H1 (cell line): ENCODE measurements at regions not wholly inside any gene's neighbourhood (a gene's known extent, or its start where the extent isn't known, plus 50 kb on each side); places are given as distances from the start of the nearest gene placed in this dataset.

Source experiments
- CTCF ChIA-PET: fragments of 300-600 bp; sonication (Branson Sonifier 250); formaldehyde crosslinking; loops from one replicate; lab custom pipeline; 2021; ENCODE audit not compliant: partially characterized antibody; lab: Charles Lee
- POLR2A ChIA-PET: fragments of 300-600 bp; sonication (Branson Sonifier 250); formaldehyde crosslinking; loops from one replicate; lab custom pipeline; 2021; ENCODE audit warnings: inconsistent platforms; ENCODE audit not compliant: partially characterized antibody; lab: Charles Lee
- DNase-seq, 2 experiments: peaks; one replicate each; pipeline versions ENCODE4 v3.0.0 to v3.0.0-alpha.2; 2010 to 2022; ENCODE audit warnings: low spot score in 2 of 2, low read depth in 1 of 2, mixed read lengths in 1 of 2
- FAIRE-seq: peaks from 2 replicates; lab custom pipeline; 2011; peaks lifted over from hg19 to GRCh38; lab: Jason Lieb, UNC
- H2AFZ ChIP-seq: 2 replicates; pipeline ENCODE4 v1.8.1; 2012; ENCODE audit warnings: low read length, inconsistent platforms
- H2AK5ac ChIP-seq: 2 replicates; pipeline ENCODE4 v1.6.1; 2013; ENCODE audit warnings: low read depth, low read length
- H2BK120ac ChIP-seq: replicated peaks from 2 replicates; pipeline ENCODE3; 2013; ENCODE audit warnings: low read depth, low read length, inconsistent platforms
- H2BK12ac ChIP-seq: 2 replicates; pipeline ENCODE4 v1.6.1; 2013; ENCODE audit warnings: low read depth, low read length
- H2BK15ac ChIP-seq: 2 replicates; pipeline ENCODE4 v1.6.1; 2013; ENCODE audit warnings: low read length
- H2BK20ac ChIP-seq: 2 replicates; pipeline ENCODE4 v1.6.1; 2013; ENCODE audit warnings: low read length
- H2BK5ac ChIP-seq: 2 replicates; pipeline ENCODE4 v1.6.1; 2013; ENCODE audit warnings: low read depth, low read length
- H3K14ac ChIP-seq: 2 replicates; pipeline ENCODE4 v1.6.1; 2013; ENCODE audit warnings: inconsistent platforms; ENCODE audit not compliant: insufficient read length
- H3K18ac ChIP-seq: 2 replicates; pipeline ENCODE4 v1.6.1; 2013; ENCODE audit warnings: low read length; ENCODE audit errors: extremely low read depth
- H3K23ac ChIP-seq: 2 replicates; pipeline ENCODE4 v1.6.1; 2013; ENCODE audit warnings: inconsistent platforms; ENCODE audit not compliant: insufficient read length
- H3K23me2 ChIP-seq: 2 replicates; pipeline ENCODE4 v1.6.1; 2013; ENCODE audit warnings: low read depth, low read length
- H3K27ac ChIP-seq: 2 replicates; pipeline ENCODE4 v1.6.1; 2011; ENCODE audit warnings: low read depth, low read length, inconsistent platforms
- H3K27me3 ChIP-seq, 4 experiments: replicated peaks in 1 of 4; 1 replicate in 1 of 4; 2 replicates in 3 of 4; pipeline versions ENCODE4 v1.6.1 to v1.8.1; 2011 to 2013; ENCODE audit warnings: low read length in 3 of 4, mild to moderate bottlenecking in 3 of 4, inconsistent platforms in 2 of 4, mixed read lengths in 2 of 4, moderate library complexity in 1 of 4; ENCODE audit not compliant: control insufficient read depth in 3 of 4, insufficient read depth in 3 of 4; ENCODE audit errors: extremely low read depth in 1 of 4
- H3K36me3 ChIP-seq, 4 experiments: 2 replicates each; pipeline versions ENCODE4 v1.6.1 to v1.8.1; 2011 to 2013; ENCODE audit warnings: mild to moderate bottlenecking in 4 of 4, low read length in 3 of 4, moderate library complexity in 2 of 4, control low read depth in 1 of 4, inconsistent platforms in 1 of 4; ENCODE audit not compliant: insufficient read depth in 4 of 4, control insufficient read depth in 2 of 4
- H3K4ac ChIP-seq: replicated peaks from 2 replicates; pipeline ENCODE3; 2013; ENCODE audit warnings: low read length, low read depth, mixed read lengths, inconsistent platforms; ENCODE audit not compliant: insufficient read length
- H3K4me1 ChIP-seq, 4 experiments: replicated peaks in 1 of 4; 1 replicate in 1 of 4; 2 replicates in 3 of 4; pipeline versions ENCODE4 v1.6.1 to v1.8.1; 2011 to 2013; ENCODE audit warnings: low read length in 3 of 4, inconsistent platforms in 2 of 4, mixed read lengths in 1 of 4; ENCODE audit not compliant: insufficient read depth in 4 of 4, control insufficient read depth in 3 of 4
- H3K4me2 ChIP-seq, 2 experiments: 2 replicates each; pipeline versions ENCODE4 v1.6.1 to v1.8.1; 2011 to 2013; ENCODE audit warnings: low read depth in 2 of 2, low read length in 2 of 2, control low read depth in 1 of 2, inconsistent platforms in 1 of 2, mild to moderate bottlenecking in 1 of 2; ENCODE audit not compliant: insufficient read depth in 1 of 2
- H3K4me3 ChIP-seq, 4 experiments: fragments of 200-600, 300-600 bp in 1 of 4; sonication (generic), shearing (Covaris generic), sonication (Bioruptor Twin) in 1 of 4; 2 replicates each; pipeline versions ENCODE4 v1.5.1 to v1.8.1; 2011 to 2016; ENCODE audit warnings: low read length in 4 of 4, low read depth in 3 of 4, control low read depth in 2 of 4, inconsistent platforms in 2 of 4, mild to moderate bottlenecking in 2 of 4, mixed read lengths in 1 of 4, moderate library complexity in 1 of 4; ENCODE audit not compliant: insufficient read depth in 2 of 4; ENCODE audit errors: extremely low read depth in 1 of 4
- H3K56ac ChIP-seq: replicated peaks from 2 replicates; pipeline ENCODE3; 2013; ENCODE audit warnings: low read depth, mild to moderate bottlenecking, mixed read lengths, low read length, inconsistent platforms; ENCODE audit not compliant: insufficient read length
- H3K79me1 ChIP-seq: 2 replicates; pipeline ENCODE4 v1.6.1; 2013; ENCODE audit warnings: low read depth, low read length, control low read depth
- H3K79me2 ChIP-seq, 2 experiments: 2 replicates each; pipeline versions ENCODE4 v1.6.1 to v1.8.1; 2012 to 2013; ENCODE audit warnings: low read length in 2 of 2, mild to moderate bottlenecking in 2 of 2, inconsistent platforms in 1 of 2; ENCODE audit not compliant: insufficient read depth in 2 of 2, control insufficient read depth in 1 of 2
- H3K9ac ChIP-seq, 4 experiments: replicated peaks in 1 of 4; 1 replicate in 1 of 4; 2 replicates in 3 of 4; pipeline versions ENCODE4 v1.6.1 to v1.8.1; 2011 to 2013; ENCODE audit warnings: low read depth in 3 of 4, low read length in 3 of 4, control low read depth in 2 of 4, mild to moderate bottlenecking in 2 of 4, moderate library complexity in 2 of 4, inconsistent platforms in 1 of 4; ENCODE audit errors: extremely low read depth in 1 of 4
- H3K9me3 ChIP-seq, 2 experiments: 2 replicates each; pipeline versions ENCODE4 v1.6.1 to v1.8.1; 2012 to 2013; ENCODE audit warnings: mild to moderate bottlenecking in 2 of 2, moderate library complexity in 2 of 2, control low read depth in 1 of 2, inconsistent platforms in 1 of 2, low read depth in 1 of 2, low read length in 1 of 2, mixed read lengths in 1 of 2; ENCODE audit not compliant: insufficient read depth in 2 of 2
- H4K20me1 ChIP-seq, 2 experiments: replicated peaks in 1 of 2; 2 replicates each; pipeline versions ENCODE3 to v1.8.1; 2011 to 2013; ENCODE audit warnings: inconsistent platforms in 2 of 2, low read length in 2 of 2, mild to moderate bottlenecking in 1 of 2; ENCODE audit not compliant: insufficient read depth in 2 of 2, control insufficient read depth in 1 of 2
- H4K5ac ChIP-seq: 2 replicates; pipeline ENCODE4 v1.6.1; 2013; ENCODE audit warnings: low read length, low read depth, mixed read lengths, inconsistent platforms; ENCODE audit not compliant: insufficient read length
- H4K8ac ChIP-seq: 2 replicates; pipeline ENCODE4 v1.8.0; 2013; ENCODE audit warnings: mild to moderate bottlenecking, moderate library complexity, low read length, inconsistent platforms; ENCODE audit not compliant: insufficient read depth; ENCODE audit errors: extremely low read depth
- H4K91ac ChIP-seq: replicated peaks from 2 replicates; pipeline ENCODE3; 2013; ENCODE audit warnings: low read length, mixed read lengths, inconsistent platforms; ENCODE audit not compliant: insufficient read length
- ASH2L ChIP-seq: fragments of 200-600, 300-600 bp; sonication (generic); IDR thresholded peaks from one replicate; pipeline ENCODE4 v1.7.1; 2017; ENCODE audit warnings: low read length
- BCL11A ChIP-seq, 2 experiments: IDR thresholded peaks; one replicate each; pipeline ENCODE4 v1.6.1; 2011; ENCODE audit warnings: low read depth in 2 of 2, low read length in 2 of 2, mild to moderate bottlenecking in 2 of 2
- BRCA1 ChIP-seq: IDR thresholded peaks from 2 replicates; pipeline ENCODE4 v1.6.1; 2012; ENCODE audit warnings: low read depth, low read length, improper control_type of control experiment
- CBX5 ChIP-seq: fragments of 300-800, 300-1000 bp; sonication (generic); IDR thresholded peaks from 2 replicates; pipeline ENCODE4 v1.7.1; 2016; ENCODE audit warnings: antibody characterized with exemption, low read length, low read depth
- MAFK ChIP-seq: IDR thresholded peaks from 2 replicates; pipeline ENCODE4 v1.6.1; 2012; ENCODE audit warnings: low read depth, mild to moderate bottlenecking, improper control_type of control experiment, low read length
- SRF ChIP-seq: IDR thresholded peaks from 2 replicates; pipeline ENCODE4 v1.6.1; 2011; ENCODE audit warnings: mild to moderate bottlenecking, low read depth, low read length, moderate library complexity
- TEAD4 ChIP-seq: IDR thresholded peaks from 2 replicates; pipeline ENCODE4 v1.6.1; 2012; ENCODE audit warnings: low read depth, low read length, inconsistent platforms, mixed read lengths
- ZNF274 ChIP-seq: IDR thresholded peaks from 2 replicates; pipeline ENCODE4 v1.7.0; 2012; ENCODE audit warnings: low read length, borderline replicate concordance; ENCODE audit errors: extremely low read depth
- WGBS, 2 experiments: shearing (Covaris generic) in 1 of 2; methylation state at CpG; one replicate each; pipeline versions ENCODE4 v1.1.6 to v1.1.7; 2013 to 2015; ENCODE audit warnings: low lambda C conversion rate in 2 of 2, mixed read lengths in 2 of 2, inconsistent platforms in 1 of 2, low coverage in 1 of 2, missing lambda C conversion rate in 1 of 2; ENCODE audit not compliant: insufficient replicate concordance in 2 of 2, insufficient coverage in 1 of 2, insufficient read length in 1 of 2; ENCODE audit errors: extremely low coverage in 1 of 2, missing lambda C conversion rate in 1 of 2; 5-methylcytosine and 5-hydroxymethylcytosine counted together

GRCh38 chr5:87574106-87574505, 161.4 kb upstream of the CCNH start:
- no peaks in the 10 kb centered on the region for H3K79me1 ChIP-seq
- no peak overlapping the region for H2BK5ac ChIP-seq
- no peak overlapping the region for H3K14ac ChIP-seq
- H3K9me3 ChIP-seq, result no peaks in the 10 kb centered on the region
- no peaks in the 10 kb centered on the region for H3K36me3 ChIP-seq
- no peak overlapping the region for H3K27ac ChIP-seq
- H3K4ac ChIP-seq, result no peak overlapping the region
- H3K9ac ChIP-seq, result no peak overlapping the region
- H2BK12ac ChIP-seq, result no peak overlapping the region
- ChIA-PET POLR2A (no interaction called here), CTCF (no interaction called here)
- no peak overlapping the region for H2AK5ac ChIP-seq
- TF ChIP-seq CBX5, result no peak
- TF ChIP-seq ASH2L, result no peak
- no peak for TF ChIP-seq MAFK
- no peak for TF ChIP-seq SRF
- no peak for TF ChIP-seq BRCA1
- TF ChIP-seq TEAD4, result no peak
- TF ChIP-seq BCL11A (IDR thresholded peaks at IDR 0.05; ENCODE audit: low read depth in 2 of 2, low read length in 2 of 2), result no peak
- TF ChIP-seq ZNF274, result no peak
- no peak overlapping the region for H3K56ac ChIP-seq
- no peak overlapping the region for H2BK120ac ChIP-seq
- H2BK15ac ChIP-seq, result no peak overlapping the region
- H3K27me3 ChIP-seq, result no peaks in the 10 kb centered on the region
- no peak overlapping the region for H2AFZ ChIP-seq
- H3K23me2 ChIP-seq, result no peaks in the 10 kb centered on the region
- H3K79me2 ChIP-seq, result no peaks in the 10 kb centered on the region
- no peaks in the 10 kb centered on the region for H4K20me1 ChIP-seq
- FAIRE-seq, result no peak
- 86% methylated on average over 1 of the region's 1 CpG; no CpG with 5 or more reads in 1 of the 2 experiments for WGBS, 2 experiments
- no peak overlapping the region for H4K5ac ChIP-seq
- no peak overlapping the region for H3K23ac ChIP-seq
- H2BK20ac ChIP-seq, result no peak overlapping the region
- H4K8ac ChIP-seq, result no peak overlapping the region
- H3K4me1 ChIP-seq, result peaks cover 0 to 2% (median 0%) of the 10 kb centered on the region in 4 experiments; a peak in 1 of 7 replicates
- no peak for DNase-seq
- no peak overlapping the region for H4K91ac ChIP-seq
- H3K4me3 ChIP-seq, result no peak overlapping the region
- no peak overlapping the region for H3K18ac ChIP-seq
- H3K4me2 ChIP-seq, result no peak overlapping the region
